ENCODE measurements at regions not wholly inside any gene's neighbourhood (a gene's known extent, or its start where the extent isn't known, plus 50 kb on each side); places are given as distances from the start of the nearest gene placed in this dataset.

- H3K79me1 ChIP-seq (ENCODE audit: insufficient read depth, low read depth, low read length, poor library complexity, severe bottlenecking) = no peaks in the 10 kb centered on the region
- H3K4me1 ChIP-seq (ENCODE audit: insufficient read depth, low read length) = no peaks in the 10 kb centered on the region
- no peak overlapping the region for H3K14ac ChIP-seq (ENCODE audit: insufficient read depth, low read length)
- no peak overlapping the region for H3K27ac ChIP-seq (ENCODE audit: insufficient read length, low read depth, low read length)
- no peak overlapping the region for H2AK5ac ChIP-seq (ENCODE audit: insufficient read length, low read length)
- H4K20me1 ChIP-seq (ENCODE audit: control insufficient read depth, insufficient read depth, insufficient read length) = no peaks in the 10 kb centered on the region
- H3K9me3 Mint-ChIP-seq = peaks cover 3 to 4% of the 10 kb centered on the region in 2 experiments; a peak in 2 of 5 replicates
- H2BK5ac ChIP-seq (ENCODE audit: insufficient read length, low read length) = no peak overlapping the region
- no peaks in the 10 kb centered on the region for H3K27me3 Mint-ChIP-seq (ENCODE audit: low read depth)
- TF ChIP-seq, protein P1, sequence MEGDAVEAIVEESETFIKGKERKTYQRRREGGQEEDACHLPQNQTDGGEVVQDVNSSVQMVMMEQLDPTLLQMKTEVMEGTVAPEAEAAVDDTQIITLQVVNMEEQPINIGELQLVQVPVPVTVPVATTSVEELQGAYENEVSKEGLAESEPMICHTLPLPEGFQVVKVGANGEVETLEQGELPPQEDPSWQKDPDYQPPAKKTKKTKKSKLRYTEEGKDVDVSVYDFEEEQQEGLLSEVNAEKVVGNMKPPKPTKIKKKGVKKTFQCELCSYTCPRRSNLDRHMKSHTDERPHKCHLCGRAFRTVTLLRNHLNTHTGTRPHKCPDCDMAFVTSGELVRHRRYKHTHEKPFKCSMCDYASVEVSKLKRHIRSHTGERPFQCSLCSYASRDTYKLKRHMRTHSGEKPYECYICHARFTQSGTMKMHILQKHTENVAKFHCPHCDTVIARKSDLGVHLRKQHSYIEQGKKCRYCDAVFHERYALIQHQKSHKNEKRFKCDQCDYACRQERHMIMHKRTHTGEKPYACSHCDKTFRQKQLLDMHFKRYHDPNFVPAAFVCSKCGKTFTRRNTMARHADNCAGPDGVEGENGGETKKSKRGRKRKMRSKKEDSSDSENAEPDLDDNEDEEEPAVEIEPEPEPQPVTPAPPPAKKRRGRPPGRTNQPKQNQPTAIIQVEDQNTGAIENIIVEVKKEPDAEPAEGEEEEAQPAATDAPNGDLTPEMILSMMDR (conservative IDR thresholded peaks at IDR 0.05) = no peak
- no peak overlapping the region for H3K4me3 Mint-ChIP-seq
- H3K79me2 ChIP-seq (ENCODE audit: insufficient read depth, low read length) = no peaks in the 10 kb centered on the region
- H3K23me2 ChIP-seq (ENCODE audit: insufficient read length, low read depth, low read length, poor library complexity, severe bottlenecking) = no peaks in the 10 kb centered on the region
- no peak overlapping the region for H2AFZ ChIP-seq (ENCODE audit: low read length)
- H3K27ac Mint-ChIP-seq = no peak overlapping the region
- no peak overlapping the region for H4K91ac ChIP-seq (ENCODE audit: insufficient read length, low read depth, low read length)
- no peak overlapping the region for H3T11ph ChIP-seq (ENCODE audit: low read length)
- no peak overlapping the region for H2BK15ac ChIP-seq (ENCODE audit: low read depth, low read length)
- no peak overlapping the region for H3K9ac ChIP-seq (ENCODE audit: extremely low read depth, insufficient read length, low read length)
- H4K5ac ChIP-seq (ENCODE audit: insufficient read length, low read depth, low read length) = no peak overlapping the region
- H3K4me1 Mint-ChIP-seq = peaks cover 13 to 15% of the 10 kb centered on the region in 2 experiments
- H2BK20ac ChIP-seq (ENCODE audit: low read depth, low read length, poor library complexity, severe bottlenecking) = no peak overlapping the region
- H3K4me2 ChIP-seq (ENCODE audit: insufficient read depth, insufficient read length, low read length) = no peak overlapping the region
- H3K9me3 ChIP-seq (ENCODE audit: control insufficient read depth, low read depth, low read length) = no peaks in the 10 kb centered on the region
- H2BK12ac ChIP-seq (ENCODE audit: insufficient read length, low read depth, low read length) = no peak overlapping the region
- H3K18ac ChIP-seq (ENCODE audit: insufficient read length, low read depth, low read length) = no peak overlapping the region
- no peak overlapping the region for H2BK120ac ChIP-seq (ENCODE audit: low read depth, low read length, poor library complexity, severe bottlenecking)
- H4K8ac ChIP-seq (replicated peaks; ENCODE audit: insufficient read length, low read depth, low read length) = no peak overlapping the region
- H3K56ac ChIP-seq (ENCODE audit: insufficient read length, low read depth, low read length) = no peak overlapping the region
- no peak for DNase-seq
- no peak overlapping the region for H3K4ac ChIP-seq (ENCODE audit: low read depth, low read length)
- no peaks in the 10 kb centered on the region for H3K27me3 ChIP-seq (ENCODE audit: insufficient read depth, low read length)
- no peak overlapping the region for H3K23ac ChIP-seq (ENCODE audit: insufficient read length, low read depth, low read length)
- peaks cover 0 to 5% (median 4%) of the 10 kb centered on the region in 3 experiments; a peak in 3 of 7 replicates for H3K36me3 Mint-ChIP-seq (ENCODE audit: insufficient read depth in 1 of 3, low read depth in 3 of 3)
Measured at GRCh38 chr2:143856978-143857377, 662.9 kb downstream of the ZEB2 start.

Measured in H9 (cell line).